HEK293 (cell line): ENCODE measurements at regions not wholly inside any gene's neighbourhood (a gene's known extent, or its start where the extent isn't known, plus 50 kb on each side); places are given as distances from the start of the nearest gene placed in this dataset.

Experiments used
- CTCF ChIA-PET: fragments of 350-600 bp; formaldehyde crosslinking; extraction: SDS; loops from one replicate; lab custom pipeline; 2021; ENCODE audit warnings: antibody characterized with exemption; lab: Yijun Ruan, JAX
- POLR2A ChIA-PET: fragments of 300-600 bp; formaldehyde crosslinking; extraction: SDS; loops from one replicate; lab custom pipeline; 2020; ENCODE audit warnings: antibody characterized with exemption, inconsistent platforms; lab: Yijun Ruan, JAX
- H3K27ac ChIP-seq: fragments of 200-500 bp; sonication (Bioruptor generic); 2 replicates; pipeline ENCODE4 v1.5.1; 2014; ENCODE audit warnings: low read depth, low read length, control low read depth, inconsistent platforms; ENCODE audit errors: extremely low read depth
- H3K36me3 ChIP-seq, 2 experiments: fragments of 200-500 bp in 1 of 2; sonication (Bioruptor generic) in 1 of 2; 1 replicate in 1 of 2; 2 replicates in 1 of 2; pipeline ENCODE4 v1.5.1; 2014 to 2017; ENCODE audit warnings: inconsistent platforms in 2 of 2, low read length in 2 of 2; ENCODE audit not compliant: control insufficient read depth in 2 of 2, insufficient read depth in 1 of 2
- H3K4me1 ChIP-seq: fragments of 200-500 bp; sonication (Bioruptor generic); 2 replicates; pipeline ENCODE4 v1.5.1; 2014; ENCODE audit warnings: mild to moderate bottlenecking, low read length, inconsistent platforms; ENCODE audit not compliant: control insufficient read depth, insufficient read depth
- H3K4me3 ChIP-seq: 2 replicates; pipeline ENCODE4 v1.5.1; 2011; ENCODE audit warnings: low read depth, mild to moderate bottlenecking, control low read depth, low read length, moderate library complexity
- H3K9me3 ChIP-seq: fragments of 200-500 bp; sonication (Bioruptor generic); 2 replicates; pipeline ENCODE4 v1.5.1; 2014; ENCODE audit warnings: low read depth, low read length, inconsistent platforms; ENCODE audit not compliant: control insufficient read depth, insufficient read depth
- ATF2 ChIP-seq: fragments of 450-650 bp; formaldehyde crosslinking; IDR thresholded peaks from 2 replicates; pipeline ENCODE4 v1.5.1; 2016; ENCODE audit warnings: missing biosample characterization, missing genetic modification characterization, low read depth
- CTCF ChIP-seq: fragments of 450-650 bp; formaldehyde crosslinking; IDR thresholded peaks from 2 replicates; pipeline ENCODE4 v1.5.1; 2016; ENCODE audit warnings: missing biosample characterization, missing genetic modification characterization
- HOXA7 ChIP-seq: sonication (generic); formaldehyde crosslinking; IDR thresholded peaks from 2 replicates; pipeline ENCODE4 v1.8.1; 2022; ENCODE audit warnings: missing genetic modification reagents, borderline replicate concordance
- IKZF3 ChIP-seq: fragments of 450-650 bp; IDR thresholded peaks from 2 replicates; pipeline ENCODE4 v1.5.0; 2018; ENCODE audit warnings: missing biosample characterization, mild to moderate bottlenecking, missing genetic modification characterization, moderate library complexity
- KLF1 ChIP-seq: fragments of 450-650 bp; formaldehyde crosslinking; IDR thresholded peaks from 2 replicates; pipeline ENCODE4 v1.5.1; 2016; ENCODE audit warnings: missing biosample characterization, missing genetic modification characterization
- KLF16 ChIP-seq: fragments of 450-650 bp; formaldehyde crosslinking; IDR thresholded peaks from 2 replicates; pipeline ENCODE4 v1.5.1; 2017; ENCODE audit warnings: missing biosample characterization, missing genetic modification characterization
- MZF1 ChIP-seq: fragments of 450-650 bp; formaldehyde crosslinking; IDR thresholded peaks from 2 replicates; pipeline ENCODE4 v1.5.1; 2017; ENCODE audit warnings: missing biosample characterization, missing genetic modification characterization, borderline replicate concordance
- ZBTB48 ChIP-seq: fragments of 450-650 bp; formaldehyde crosslinking; IDR thresholded peaks from 2 replicates; pipeline ENCODE4 v1.5.1; 2016; ENCODE audit warnings: missing biosample characterization, missing genetic modification characterization
- ZBTB49 ChIP-seq: fragments of 450-650 bp; formaldehyde crosslinking; IDR thresholded peaks from 2 replicates; pipeline ENCODE4 v1.5.1; 2016; ENCODE audit warnings: missing biosample characterization, missing genetic modification characterization, low read depth
- ZBTB6 ChIP-seq: fragments of 450-650 bp; formaldehyde crosslinking; IDR thresholded peaks from 2 replicates; pipeline ENCODE4 v1.5.1; 2017; ENCODE audit warnings: missing biosample characterization, missing genetic modification characterization
- ZFP41 ChIP-seq: fragments of 450-650 bp; formaldehyde crosslinking; IDR thresholded peaks from 2 replicates; pipeline ENCODE4 v1.5.1; 2016; ENCODE audit warnings: missing biosample characterization, missing genetic modification characterization, borderline replicate concordance
- ZNF10 ChIP-seq: fragments of 450-650 bp; formaldehyde crosslinking; IDR thresholded peaks from 2 replicates; pipeline ENCODE4 v1.5.1; 2017; ENCODE audit warnings: missing biosample characterization, missing genetic modification characterization
- ZNF146 ChIP-seq: fragments of 450-650 bp; formaldehyde crosslinking; IDR thresholded peaks from 2 replicates; pipeline ENCODE4 v1.5.1; 2016; ENCODE audit warnings: missing biosample characterization, missing genetic modification characterization
- ZNF2 ChIP-seq: fragments of 450-650 bp; formaldehyde crosslinking; IDR thresholded peaks from 2 replicates; pipeline ENCODE4 v1.5.1; 2016; ENCODE audit warnings: missing biosample characterization, missing genetic modification characterization
- ZNF302 ChIP-seq: fragments of 450-650 bp; formaldehyde crosslinking; IDR thresholded peaks from 2 replicates; pipeline ENCODE4 v1.5.1; 2016; ENCODE audit warnings: missing biosample characterization, missing genetic modification characterization, low read depth
- ZNF324 ChIP-seq: fragments of 450-650 bp; formaldehyde crosslinking; IDR thresholded peaks from 2 replicates; pipeline ENCODE4 v1.5.1; 2016; ENCODE audit warnings: missing biosample characterization, missing genetic modification characterization
- ZNF544 ChIP-seq: fragments of 450-650 bp; formaldehyde crosslinking; IDR thresholded peaks from 2 replicates; pipeline ENCODE4 v1.5.0; 2017; ENCODE audit warnings: missing biosample characterization, missing genetic modification characterization
- ZNF555 ChIP-seq: fragments of 450-650 bp; formaldehyde crosslinking; conservative IDR thresholded peaks from 2 replicates; pipeline ENCODE4 v1.5.1; 2017; ENCODE audit warnings: missing biosample characterization, mild to moderate bottlenecking, missing genetic modification characterization, inconsistent platforms
- ZNF629 ChIP-seq: fragments of 450-650 bp; formaldehyde crosslinking; IDR thresholded peaks from 2 replicates; pipeline ENCODE4 v1.5.1; 2017; ENCODE audit warnings: missing biosample characterization, missing genetic modification characterization
- ZNF704 ChIP-seq: fragments of 450-650 bp; formaldehyde crosslinking; IDR thresholded peaks from 2 replicates; pipeline ENCODE4 v1.5.1; 2016; ENCODE audit warnings: missing biosample characterization, missing genetic modification characterization
- ZNF76 ChIP-seq: fragments of 450-650 bp; formaldehyde crosslinking; IDR thresholded peaks from 2 replicates; pipeline ENCODE4; 2016; ENCODE audit warnings: low read depth, missing biosample characterization, missing genetic modification characterization, borderline replicate concordance
- ZNF791 ChIP-seq: fragments of 450-650 bp; formaldehyde crosslinking; IDR thresholded peaks from 2 replicates; pipeline ENCODE4 v1.5.1; 2016; ENCODE audit warnings: missing biosample characterization, missing genetic modification characterization

- ChIA-PET POLR2A (no interaction called here), CTCF (no interaction called here)
- Histone ChIP-seq H3K9me3 (peaks cover 2% of the 10 kb centered on the region; the same call in 1 of the 2 replicates), H3K36me3 (no peaks in the 10 kb centered on the region), H3K27ac (no peak overlapping the region), H3K4me1 (peaks cover 5% of the 10 kb centered on the region; the same call in 1 of the 2 replicates), H3K4me3 (no peak overlapping the region)
- no peak for TF ChIP-seq ZBTB6
- TF ChIP-seq ZBTB48 (tag by site-specific recombination): no peak
- no peak for TF ChIP-seq ZNF629 (tag by site-specific recombination)
- no peak for TF ChIP-seq ZNF2 (tag by site-specific recombination)
- TF ChIP-seq ATF2 (tag by site-specific recombination): no peak
- TF ChIP-seq ZNF704 (tag by site-specific recombination): no peak
- TF ChIP-seq ZNF10: no peak
- no peak for TF ChIP-seq MZF1 (tag by site-specific recombination)
- TF ChIP-seq KLF1 (tag by site-specific recombination): no peak
- no peak for TF ChIP-seq ZNF791 (tag by site-specific recombination)
- TF ChIP-seq ZBTB49 (tag by site-specific recombination): no peak
- no peak for TF ChIP-seq ZNF76
- no peak for TF ChIP-seq ZNF146 (tag by site-specific recombination)
- TF ChIP-seq ZNF324 (tag by site-specific recombination): no peak
- no peak for TF ChIP-seq HOXA7 (CRISPR knock-in tag)
- no peak for TF ChIP-seq ZFP41 (tag by site-specific recombination)
- no peak for TF ChIP-seq CTCF (tag by site-specific recombination)
- TF ChIP-seq KLF16 (tag by site-specific recombination): no peak
Observed at GRCh38 chr17:14923981-14924380, 341.1 kb downstream of the PMP22 start.

GRCh38 chr17:14922411-14922810, 342.7 kb downstream of the PMP22 start:
- H3K36me3 ChIP-seq: no peaks in the 10 kb centered on the region
- CTCF ChIA-PET: interaction anchor here (1.3 to 1.7 kb wide), 2 partner anchors 36 to 37 kb away, joined by 4 to 5 read pairs; no protein-coding TSS in a partner anchor

More at GRCh38 chr17:14922411-14922810, 342.7 kb downstream of the PMP22 start:
- no peak overlapping the region for H3K27ac ChIP-seq
- POLR2A ChIA-PET: no interaction called here
- H3K4me1 ChIP-seq: peaks cover 10% of the 10 kb centered on the region
- no peak overlapping the region for H3K4me3 ChIP-seq
- no peak for TF ChIP-seq ZNF544 (tag by site-specific recombination)
- TF ChIP-seq ATF2 (tag by site-specific recombination): 0 out of 2 replicates have a peak, but pooled peaks have one; percentile 3
- no peak for TF ChIP-seq IKZF3 (tag by site-specific recombination)
- no peak for TF ChIP-seq ZNF302
- TF ChIP-seq ZNF555 (tag by site-specific recombination): no peak
- TF ChIP-seq, all 188 proteins: peak for 1
- peaks cover 2% of the 10 kb centered on the region; the same call in 1 of the 2 replicates for H3K9me3 ChIP-seq
